GM20431 (cell line): ENCODE measurements at regions not wholly inside any gene's neighbourhood (a gene's known extent, or its start where the extent isn't known, plus 50 kb on each side); places are given as distances from the start of the nearest gene placed in this dataset.

Experiments
- in situ Hi-C: fragments of 300-500 bp; cut with MseI, MboI; formaldehyde crosslinking; loops from one replicate; pipeline ENCODE4 v1.15.0; 2020; ENCODE audit warnings: low sequenced_read_pairs; ENCODE audit not compliant: unreplicated experiment

GRCh38 chr9:107630156-107630555 lies 140.6 kb upstream of the KLF4 start:
- in situ Hi-C loops: no loop called here

DNA sequence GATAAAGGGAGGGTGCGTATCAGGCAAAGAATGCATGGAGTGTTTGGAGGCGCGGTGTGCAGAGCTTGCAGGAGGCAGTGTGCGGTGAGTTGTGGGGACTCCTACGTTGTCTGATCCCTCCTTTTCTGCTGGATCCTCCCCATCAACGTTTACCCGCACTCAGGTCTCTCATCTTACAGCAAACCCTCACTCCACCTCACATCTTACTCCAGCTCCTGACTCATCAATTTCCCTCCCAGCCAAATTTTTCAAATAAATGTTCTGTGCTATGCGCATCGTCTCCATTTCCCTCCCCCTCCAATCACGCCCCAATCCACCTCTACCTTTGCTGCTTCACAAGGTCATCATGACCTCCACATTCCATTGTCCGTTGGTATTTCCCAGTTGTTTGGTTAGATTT lies 138.9 kb upstream of the KLF4 start:
- in situ Hi-C loops: no loop called here

DNA sequence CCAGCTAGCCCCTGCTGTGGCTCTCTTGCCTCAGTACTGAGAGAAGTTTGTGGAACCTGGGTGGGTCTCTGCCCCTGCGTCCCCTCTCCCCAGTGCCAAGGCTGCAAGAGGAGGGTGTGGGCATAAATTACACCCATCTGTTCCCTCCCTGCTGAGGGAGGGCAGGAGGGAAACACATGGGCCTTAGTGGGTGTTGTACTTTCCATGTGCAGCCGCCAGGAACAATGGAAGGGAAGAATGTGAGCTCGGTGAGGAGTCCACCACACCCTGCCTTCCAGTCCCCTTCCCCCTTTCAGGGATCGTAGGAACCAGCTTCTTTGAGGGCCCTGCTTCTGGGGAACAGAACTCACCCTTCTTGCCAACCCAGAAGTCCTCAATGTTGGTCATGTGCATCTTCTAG lies 138.2 kb upstream of the KLF4 start:
- in situ Hi-C loops: no loop called here

DNA sequence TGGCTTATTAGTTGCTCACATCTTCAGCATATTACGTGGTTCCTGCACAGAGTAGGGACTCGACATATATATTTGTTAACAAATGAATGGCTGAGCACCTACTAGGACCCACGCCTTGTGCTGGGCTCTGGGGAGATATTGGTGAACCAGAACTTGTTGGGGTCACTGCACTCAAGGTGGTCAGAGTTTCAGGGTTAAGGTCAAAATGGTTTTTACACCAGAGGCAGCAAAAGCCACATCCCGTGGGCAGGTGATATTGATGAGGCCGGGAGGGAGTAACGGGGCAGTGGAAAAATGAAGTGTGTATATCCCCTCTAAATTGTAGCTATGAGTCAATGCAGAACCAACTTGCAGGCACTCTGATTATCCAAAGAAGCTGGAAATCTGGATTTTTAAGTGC lies 136.5 kb upstream of the KLF4 start:
- in situ Hi-C loops: no loop called here

GRCh38 chr9:107625383-107625984 lies 135.9 kb upstream of the KLF4 start:
- in situ Hi-C loops: no loop called here

DNA sequence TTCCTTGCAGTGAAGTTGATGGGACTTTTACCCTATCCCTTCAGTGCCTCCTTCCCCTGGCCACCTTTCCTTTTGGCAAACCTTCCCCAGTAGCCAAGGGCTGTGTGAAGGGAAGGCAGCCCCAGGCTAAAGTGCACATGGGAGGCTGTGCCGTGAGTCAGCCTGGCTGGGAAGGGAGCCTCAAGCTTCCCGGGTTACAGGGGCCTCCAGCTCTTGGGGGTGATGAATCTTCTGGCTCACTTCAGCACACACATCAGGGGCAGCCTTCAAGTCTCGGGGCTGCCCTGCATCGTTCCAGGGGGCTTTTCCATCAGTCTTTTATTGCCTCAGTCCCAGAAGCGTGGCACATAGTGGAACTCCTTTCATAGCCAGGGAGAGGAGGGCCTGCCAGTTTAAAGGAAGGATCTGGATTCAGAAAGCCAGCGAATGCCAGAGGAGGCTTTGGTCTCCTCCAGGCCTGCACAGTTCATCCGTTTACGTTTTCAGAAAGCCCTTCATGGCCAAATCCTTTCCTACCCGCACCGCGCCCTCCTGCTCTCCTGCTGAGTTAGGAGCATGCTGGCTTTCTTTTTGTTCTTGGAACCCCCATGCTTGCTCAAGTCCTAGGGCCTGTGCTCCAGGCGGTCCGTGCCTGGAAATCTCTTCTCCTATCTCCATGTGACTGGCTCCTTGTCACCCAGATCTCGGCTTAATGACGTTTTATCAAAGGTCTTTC lies 134.8 kb upstream of the KLF4 start:
- in situ Hi-C loops: no loop called here

- in situ Hi-C loops: no loop called here
These were observed 131.9 kb upstream of the KLF4 start for GRCh38 chr9:107621436-107621835.

- in situ Hi-C loops: no loop called here
These were observed 131.2 kb upstream of the KLF4 start for GRCh38 chr9:107620801-107621200.

- in situ Hi-C loops: no loop called here
These were observed 130.7 kb upstream of the KLF4 start for GRCh38 chr9:107620236-107620635.

DNA sequence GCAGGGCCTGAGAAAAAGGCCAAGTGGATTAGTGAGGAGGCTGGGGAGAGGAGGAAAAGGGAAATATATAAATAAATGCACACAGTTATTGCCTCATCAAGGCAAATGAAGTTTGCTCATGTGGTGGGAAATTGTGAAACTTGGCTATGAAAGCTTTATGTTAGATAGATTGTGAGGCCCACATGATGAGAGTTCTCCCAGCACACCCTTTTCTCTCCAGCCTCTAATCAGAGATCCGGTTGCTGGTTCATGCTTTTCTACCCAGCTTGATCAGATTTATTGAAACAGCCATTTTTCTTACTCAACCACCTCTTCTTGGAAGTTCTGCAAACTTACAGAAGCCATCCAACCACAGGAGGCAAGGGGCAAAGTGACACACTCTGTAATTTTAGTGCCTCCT lies 125.8 kb upstream of the KLF4 start:
- in situ Hi-C loops: no loop called here

- in situ Hi-C loops: no loop called here
These were observed 125.2 kb upstream of the KLF4 start for GRCh38 chr9:107614765-107615164.

- in situ Hi-C loops: no loop called here
These were observed 123.8 kb upstream of the KLF4 start for GRCh38 chr9:107613321-107613720.

DNA sequence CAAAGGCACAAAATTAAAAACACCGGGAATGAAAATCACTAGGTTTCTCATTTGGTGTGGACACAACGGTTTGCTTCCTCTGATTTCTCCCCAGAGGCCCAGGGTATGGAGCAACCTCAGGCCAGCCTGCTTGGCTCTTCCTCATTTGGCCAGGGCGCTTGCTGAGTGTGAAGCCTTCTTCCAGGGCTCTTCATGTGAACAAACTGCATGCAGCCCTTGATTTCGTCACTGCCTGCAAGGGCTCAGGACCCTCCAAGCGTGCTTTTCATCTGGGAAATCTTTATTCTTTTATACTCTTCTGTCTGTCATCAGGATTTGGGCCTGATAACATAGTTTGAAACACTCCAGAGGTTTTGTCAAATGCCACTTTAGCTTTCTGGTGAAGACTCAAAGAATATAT lies 122.6 kb upstream of the KLF4 start:
- in situ Hi-C loops: no loop called here

DNA sequence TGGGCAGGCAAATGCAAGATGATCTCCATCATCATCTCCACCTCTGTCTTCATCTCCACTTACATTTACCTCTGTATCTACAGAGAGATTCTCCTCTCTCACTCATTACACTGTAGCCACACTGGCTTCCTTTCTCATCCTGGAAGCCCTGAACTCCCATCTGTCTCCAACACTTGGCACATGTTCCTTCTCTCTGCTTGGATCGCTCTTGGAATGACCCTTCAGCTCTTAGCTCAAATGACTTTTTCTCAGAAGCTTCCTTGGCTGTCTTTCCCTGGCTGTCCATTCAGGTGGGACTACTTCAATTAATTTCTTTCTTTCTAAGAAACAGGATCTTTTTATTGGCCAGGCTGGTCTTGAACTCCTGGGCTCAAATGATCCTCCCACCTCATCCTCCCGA lies 120.0 kb upstream of the KLF4 start:
- in situ Hi-C loops: no loop called here

GRCh38 chr9:107606149-107606790 lies 116.7 kb upstream of the KLF4 start:
- in situ Hi-C loops: no loop called here

- in situ Hi-C loops: no loop called here
These were observed 115.5 kb upstream of the KLF4 start for GRCh38 chr9:107605041-107605440.

DNA sequence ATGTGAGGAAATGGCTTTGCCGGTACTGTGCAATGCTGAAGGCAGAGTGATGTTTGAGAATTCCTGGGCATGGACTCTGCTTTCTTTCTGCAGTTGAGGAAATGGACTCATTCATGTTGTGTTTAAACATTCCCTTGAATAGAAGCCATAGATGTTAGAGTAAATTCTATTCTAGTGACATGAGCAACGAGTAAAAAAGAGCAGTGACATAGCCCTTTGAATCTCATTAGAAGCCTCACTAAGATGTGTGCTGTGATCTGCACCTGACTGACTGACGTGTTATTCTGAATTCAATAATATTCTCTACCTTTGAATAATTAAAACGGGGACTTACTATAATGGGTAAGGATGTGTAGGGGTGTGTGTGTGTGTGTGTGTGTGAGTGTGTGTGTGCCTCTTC lies 113.7 kb upstream of the KLF4 start:
- in situ Hi-C loops: no loop called here

DNA sequence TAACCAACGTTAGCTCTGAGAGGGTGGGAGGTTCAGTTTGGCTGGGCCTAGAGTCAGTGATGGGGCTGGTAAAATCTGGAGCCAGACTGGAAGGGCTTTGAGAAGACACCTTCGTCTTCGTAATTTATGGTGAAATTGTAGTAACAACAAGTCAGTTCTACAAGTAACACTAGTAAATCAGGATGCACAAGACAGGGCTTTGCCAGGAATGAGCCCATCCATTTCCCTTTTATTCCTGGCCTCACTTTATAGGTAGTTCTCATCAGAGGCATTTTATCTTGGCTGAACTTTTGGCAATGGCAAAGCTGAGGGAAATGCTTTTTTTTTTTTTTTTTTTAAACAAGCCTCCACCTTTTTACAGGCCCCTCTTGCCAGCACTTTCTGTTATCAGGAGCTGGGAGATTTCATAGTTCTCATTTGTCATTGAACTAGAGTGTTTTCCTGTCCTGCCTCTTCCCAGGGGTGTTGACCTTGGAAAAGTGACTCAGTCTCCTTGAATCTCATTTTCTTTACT lies 110.5 kb upstream of the KLF4 start:
- in situ Hi-C loops: no loop called here

DNA sequence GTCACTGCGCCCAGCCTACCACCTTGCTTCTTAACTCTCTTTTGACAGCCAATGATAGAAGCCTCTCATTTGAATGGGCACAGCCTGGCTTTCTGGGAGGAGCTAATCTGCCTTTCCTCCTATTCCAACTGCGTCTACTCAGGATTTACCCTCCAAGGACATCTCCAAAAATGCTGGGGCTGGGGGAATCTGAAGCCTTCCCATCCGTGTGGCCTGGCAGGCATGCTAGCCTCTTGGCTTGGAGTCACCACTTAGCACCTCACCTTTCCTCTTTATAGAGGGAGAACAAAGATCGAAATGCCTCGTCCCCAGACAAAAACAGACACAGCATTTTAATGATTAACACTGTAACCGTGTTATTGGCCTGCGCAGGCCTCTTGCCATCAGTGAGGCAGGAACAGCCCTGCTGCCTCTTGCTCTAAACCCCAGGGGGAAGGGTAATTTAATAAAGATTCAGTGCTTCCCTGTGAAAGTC lies 108.2 kb upstream of the KLF4 start:
- in situ Hi-C loops: no loop called here

GRCh38 chr9:107594908-107595530 lies 105.5 kb upstream of the KLF4 start:
- in situ Hi-C loops: no loop called here
